ENCODE measurements at regions not wholly inside any gene's neighbourhood (a gene's known extent, or its start where the extent isn't known, plus 50 kb on each side); places are given as distances from the start of the nearest gene placed in this dataset.
A peak's percentile ranks its signal among the peaks of the same experiment; 100 is the strongest.
"Not testable (repeated sequence)": the region's sequence is repeated elsewhere in the genome, so short reads cannot be mapped to it uniquely, and the experiment has no call there.

DNA sequence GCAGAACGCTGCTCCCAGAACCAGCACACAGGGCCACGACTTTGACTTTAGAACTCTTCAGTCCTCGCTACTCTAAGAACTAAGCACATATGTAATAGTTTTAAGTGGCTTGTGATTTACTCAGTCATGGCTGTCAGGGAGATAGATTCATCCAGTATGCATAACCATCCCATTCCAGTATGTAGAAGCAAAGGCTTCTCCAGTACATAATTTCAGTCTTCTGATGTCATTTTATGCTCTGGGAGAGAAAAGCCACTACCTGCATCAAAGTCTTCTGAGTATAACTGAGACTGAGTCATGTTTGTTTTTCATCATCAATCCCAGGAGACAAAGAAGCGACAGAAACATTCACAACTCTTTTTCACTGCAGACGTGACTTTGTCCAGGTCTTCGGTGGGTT is 885.7 kb downstream of the PLA2G4A start:
- DNase-seq (ENCODE audit: low spot score): no peak

DNA sequence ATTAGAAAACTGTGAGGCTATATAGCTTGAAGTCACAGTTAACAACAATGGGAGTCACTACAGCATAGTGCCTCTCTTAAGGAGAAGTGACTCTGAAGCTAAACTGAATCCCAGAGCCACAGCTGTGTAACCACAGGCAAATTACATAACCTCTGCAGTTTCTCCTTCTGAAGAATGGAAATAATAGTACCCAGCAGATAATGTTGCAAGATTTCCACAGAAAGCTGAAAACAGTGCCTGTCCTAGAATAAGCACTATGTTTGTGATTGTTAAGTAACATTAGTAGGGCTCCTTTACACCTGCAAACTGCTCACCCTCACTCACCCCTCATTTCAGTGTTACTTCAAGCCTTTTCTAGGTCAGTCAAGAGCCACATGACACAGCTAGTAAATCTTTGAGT is 886.7 kb downstream of the PLA2G4A start:
- DNase-seq (ENCODE audit: low spot score): no peak

- DNase-seq (ENCODE audit: low spot score): no peak
Observed at GRCh38 chr1:187716160-187716559, 887.4 kb downstream of the PLA2G4A start.

- DNase-seq (ENCODE audit: low spot score): no peak
Observed at GRCh38 chr1:187718527-187718926, 889.8 kb downstream of the PLA2G4A start.

GRCh38 chr1:187721216-187721615 is 892.5 kb downstream of the PLA2G4A start:
- DNase-seq (ENCODE audit: low spot score): no peak

DNA sequence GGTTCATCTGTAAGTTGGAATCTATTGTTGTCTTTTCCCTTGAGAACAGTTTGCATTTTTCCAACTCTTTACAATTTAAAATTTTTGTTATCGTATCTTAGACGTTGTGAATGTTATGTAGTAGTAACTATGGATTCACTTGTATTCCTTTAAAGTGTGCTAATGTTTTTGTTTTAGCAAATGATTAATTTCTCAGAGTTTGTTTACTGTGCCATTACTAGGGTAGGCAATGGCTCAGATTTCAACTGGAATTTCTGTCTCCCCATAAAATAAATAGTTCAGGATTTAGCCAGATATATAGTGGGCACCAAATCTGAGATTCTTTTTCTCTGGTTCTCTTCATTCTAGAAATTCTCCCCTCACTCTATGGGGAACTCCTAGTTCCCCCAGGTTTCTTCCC is 896.5 kb downstream of the PLA2G4A start:
- DNase-seq (ENCODE audit: low spot score): no peak

DNA sequence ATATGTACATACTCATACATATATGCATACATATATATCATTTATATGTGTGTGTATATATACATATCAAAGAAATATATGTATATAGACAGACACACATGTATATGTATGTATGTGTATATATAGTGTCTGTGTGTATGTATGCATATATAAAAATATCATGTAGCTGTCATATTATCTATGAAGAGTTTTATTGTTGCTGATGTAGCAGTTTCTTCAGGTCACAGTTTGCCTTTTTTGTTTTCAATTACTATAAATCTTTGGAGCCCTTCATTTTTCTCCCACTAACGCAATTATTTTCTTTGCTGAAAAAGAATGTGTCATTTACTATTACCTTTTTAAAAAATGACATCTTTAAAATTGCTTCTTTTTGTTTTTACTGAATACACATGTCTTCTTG is 904.5 kb downstream of the PLA2G4A start:
- DNase-seq (ENCODE audit: low spot score): no peak

- no peak for DNase-seq (ENCODE audit: low spot score)
Observed at GRCh38 chr1:187734427-187734826, 905.7 kb downstream of the PLA2G4A start.

DNA sequence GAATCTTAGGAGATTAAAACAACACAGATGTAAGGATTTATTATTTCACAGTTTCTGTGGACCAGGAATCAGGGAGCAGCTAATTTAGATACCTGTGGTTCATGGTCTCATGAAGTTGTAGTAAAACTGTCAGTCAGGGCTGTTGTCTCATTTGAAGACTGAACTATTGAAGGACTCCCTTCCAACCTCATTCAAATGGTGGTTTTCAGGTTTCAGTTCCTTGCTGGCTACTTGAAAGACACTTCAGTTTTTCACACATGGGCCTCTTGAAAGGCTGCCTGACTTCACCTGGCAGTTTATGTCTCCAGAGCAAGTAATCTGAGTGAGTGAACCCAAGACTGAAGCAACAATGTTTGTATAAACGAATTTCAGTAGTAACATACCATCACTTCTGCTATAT is 915.9 kb downstream of the PLA2G4A start:
- DNase-seq (ENCODE audit: low spot score): no peak

DNA sequence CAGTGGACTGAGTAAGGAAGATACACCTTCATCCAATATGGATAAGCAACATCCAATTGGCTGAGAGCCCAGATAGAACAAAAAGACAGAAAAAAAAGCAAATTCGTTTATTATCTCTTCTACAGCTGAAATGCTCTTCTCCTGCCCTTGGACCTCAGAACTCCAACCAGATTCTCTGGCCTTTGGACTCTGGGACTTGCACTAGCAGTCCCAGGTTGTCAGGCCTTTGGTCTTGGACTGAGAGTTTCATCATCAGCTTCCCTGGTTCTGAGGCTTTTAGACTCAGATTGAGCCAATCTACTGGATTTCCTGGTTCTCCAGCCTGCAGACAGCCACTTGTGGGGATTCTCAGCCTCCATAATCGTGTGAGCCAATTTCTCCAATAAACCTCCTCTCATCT is 926.8 kb downstream of the PLA2G4A start:
- DNase-seq (ENCODE audit: low spot score): no peak

GRCh38 chr1:187756684-187757083 is 927.9 kb downstream of the PLA2G4A start:
- DNase-seq (ENCODE audit: low spot score): not testable (repeated sequence)

DNA sequence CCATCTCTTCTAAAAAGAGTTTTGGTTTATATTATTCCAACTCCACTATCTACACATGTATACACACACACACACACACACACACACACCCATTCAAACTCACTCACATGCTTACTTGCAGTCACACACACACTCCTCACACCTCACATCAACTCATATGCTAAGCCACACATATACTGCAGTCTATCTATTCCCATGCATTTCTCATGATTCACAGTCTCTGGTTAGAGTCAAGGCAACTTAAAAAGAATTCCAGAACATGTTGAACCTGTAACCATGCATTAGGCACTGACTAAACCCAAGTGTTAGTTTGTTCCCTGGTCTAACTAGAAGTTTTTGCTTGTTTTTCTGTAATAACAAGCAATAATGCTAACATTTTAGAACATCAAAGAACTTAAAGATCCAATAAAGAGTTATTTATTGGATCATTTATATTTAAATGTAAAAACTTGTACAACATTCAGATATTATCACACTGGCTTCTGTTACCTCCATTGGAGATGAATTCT is 931.1 kb downstream of the PLA2G4A start:
- DNase-seq (ENCODE audit: low spot score): no peak

- DNase-seq (ENCODE audit: low spot score): no peak
Observed at GRCh38 chr1:187762118-187762517, 933.4 kb downstream of the PLA2G4A start.

- no peak for DNase-seq (ENCODE audit: low spot score)
Observed at GRCh38 chr1:187763465-187763864, 934.7 kb downstream of the PLA2G4A start.

- DNase-seq (ENCODE audit: low spot score): no peak
Observed at GRCh38 chr1:187763976-187764375, 935.2 kb downstream of the PLA2G4A start.

DNA sequence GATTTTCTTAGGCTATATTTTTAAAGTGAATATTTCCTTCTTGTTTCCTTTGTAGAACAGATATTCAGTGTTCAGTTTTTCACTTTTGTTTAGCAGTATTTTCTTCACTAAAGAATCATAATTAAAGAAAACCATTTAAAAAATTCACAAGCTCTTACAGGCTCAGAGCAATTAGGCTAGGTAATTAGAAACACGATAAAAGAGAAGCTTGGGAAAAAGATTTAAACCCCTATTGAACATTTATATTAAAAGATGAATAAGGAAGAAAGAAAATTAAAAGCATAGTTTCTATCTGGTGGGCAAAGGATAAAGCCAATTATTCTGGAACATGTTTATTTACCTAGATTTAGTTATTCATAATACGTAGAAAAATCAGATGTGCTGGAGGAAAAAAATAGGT is 942.6 kb downstream of the PLA2G4A start:
- no peak for DNase-seq (ENCODE audit: low spot score)

GRCh38 chr1:187773168-187773567 is 944.4 kb downstream of the PLA2G4A start:
- no peak for DNase-seq (ENCODE audit: low spot score)

DNA sequence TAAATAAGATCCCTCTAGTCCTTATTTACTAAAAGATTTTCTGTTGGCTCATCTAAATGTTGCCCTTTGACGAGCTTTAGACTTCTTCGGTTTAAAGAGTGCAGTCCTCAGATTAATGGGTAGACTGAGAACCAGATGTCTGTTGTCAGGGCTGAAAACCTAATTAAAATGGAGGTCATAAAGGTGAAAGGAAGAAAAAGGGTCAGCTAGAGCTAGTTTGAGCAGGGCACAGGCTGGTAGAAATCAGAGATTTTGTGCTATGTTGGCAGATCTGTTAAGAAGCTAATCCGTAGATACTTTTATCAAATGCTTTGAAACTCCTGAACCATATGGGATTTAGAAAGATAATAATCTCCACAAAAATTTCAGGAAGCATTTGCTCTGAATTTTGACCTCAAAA is 959.0 kb downstream of the PLA2G4A start:
- no peak for DNase-seq (ENCODE audit: low spot score)

DNA sequence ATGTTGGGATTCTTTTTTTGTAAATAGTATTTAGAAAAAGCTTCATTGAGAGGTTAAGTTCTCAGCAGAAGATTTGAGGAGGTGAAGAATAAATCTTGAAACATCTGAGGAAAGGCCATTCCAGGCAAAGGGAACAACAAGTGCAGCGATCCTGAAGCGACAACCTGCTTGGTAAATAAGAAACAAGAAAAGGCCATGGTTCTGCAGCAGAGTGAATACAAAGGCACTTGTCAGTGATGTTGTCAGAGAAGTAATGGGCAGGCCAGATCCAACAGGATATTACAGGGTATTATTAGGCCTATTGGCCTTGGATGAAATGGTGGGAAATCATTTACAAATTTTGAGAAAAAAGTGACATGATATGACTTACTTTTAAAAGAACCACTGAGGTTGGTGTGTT is 960.0 kb downstream of the PLA2G4A start:
- no peak for DNase-seq (ENCODE audit: low spot score)

GRCh38 chr1:187790724-187791123 is 962.0 kb downstream of the PLA2G4A start:
- no peak for DNase-seq (ENCODE audit: low spot score)

DNA sequence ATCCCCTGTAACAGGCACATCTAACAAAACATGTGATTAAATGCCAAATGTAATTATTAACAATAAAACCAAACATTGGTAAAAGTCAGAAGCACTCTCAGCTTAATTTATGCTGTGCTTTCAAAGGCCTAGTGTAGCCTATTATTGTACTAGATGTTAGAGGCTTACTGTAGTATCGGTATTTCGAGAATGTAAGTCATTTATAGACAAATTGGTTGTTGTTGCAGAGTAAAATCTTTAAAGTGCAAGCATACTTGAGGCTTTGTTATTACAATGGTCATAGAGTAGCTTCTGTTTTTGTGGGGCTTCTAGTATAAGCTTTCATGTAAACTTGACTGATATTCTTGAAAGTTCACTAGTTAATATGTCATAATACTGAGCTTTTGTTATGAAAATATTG is 965.8 kb downstream of the PLA2G4A start:
- no peak for DNase-seq (ENCODE audit: low spot score)

DNA sequence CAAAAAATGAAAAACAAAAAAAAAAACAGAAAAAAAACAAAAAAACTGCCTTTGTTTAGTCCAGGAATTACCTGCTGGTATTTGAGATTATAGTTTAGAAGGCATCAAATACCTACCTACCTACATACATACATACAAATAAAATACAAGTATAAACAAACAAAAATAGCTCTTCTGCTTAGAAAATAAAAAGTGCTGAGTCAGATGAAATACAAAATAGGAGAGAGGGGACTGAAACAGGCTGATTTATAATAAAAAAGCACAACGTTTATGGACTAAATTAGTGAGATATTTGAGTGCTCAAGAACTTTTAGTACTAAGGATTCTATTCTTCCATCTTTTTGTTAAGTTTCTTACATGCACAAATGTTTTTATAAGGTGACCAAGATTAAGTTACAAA is 980.8 kb downstream of the PLA2G4A start:
- no peak for DNase-seq (ENCODE audit: low spot score)

- no peak for DNase-seq (ENCODE audit: low spot score)
Observed at GRCh38 chr1:187816646-187817045, 987.9 kb downstream of the PLA2G4A start.

- DNase-seq (ENCODE audit: low spot score): peak; percentile 28
Observed at GRCh38 chr1:187817782-187818181, 989.0 kb downstream of the PLA2G4A start.

GRCh38 chr1:187819086-187819485 is 990.3 kb downstream of the PLA2G4A start:
- no peak for DNase-seq (ENCODE audit: low spot score)
